ENCODE measurements at regions not wholly inside any gene's neighbourhood (a gene's known extent, or its start where the extent isn't known, plus 50 kb on each side); places are given as distances from the start of the nearest gene placed in this dataset.
"Not testable (repeated sequence)": the region's sequence is repeated elsewhere in the genome, so short reads cannot be mapped to it uniquely, and the experiment has no call there.

DNA sequence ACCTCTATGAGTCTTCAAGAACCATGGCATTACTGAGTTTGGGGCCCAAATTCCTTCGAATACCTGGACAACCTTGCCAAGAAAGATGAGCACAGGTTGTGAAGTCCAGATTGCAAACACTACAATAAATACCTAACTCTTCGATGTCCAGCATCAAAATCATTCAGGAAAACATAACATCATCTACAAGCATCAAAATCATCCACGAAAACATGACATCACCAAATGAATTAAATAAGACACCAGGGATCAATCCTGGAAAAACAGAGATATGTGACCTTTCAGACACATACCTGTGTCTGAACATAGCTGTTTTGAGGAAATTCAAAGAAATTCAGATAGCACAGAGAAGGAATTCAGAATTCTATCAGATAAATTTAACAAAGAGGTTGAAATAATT is 262.0 kb upstream of the KITLG start:
- no peak for DNase-seq (ENCODE audit: low read depth in 2 of 2)

DNA sequence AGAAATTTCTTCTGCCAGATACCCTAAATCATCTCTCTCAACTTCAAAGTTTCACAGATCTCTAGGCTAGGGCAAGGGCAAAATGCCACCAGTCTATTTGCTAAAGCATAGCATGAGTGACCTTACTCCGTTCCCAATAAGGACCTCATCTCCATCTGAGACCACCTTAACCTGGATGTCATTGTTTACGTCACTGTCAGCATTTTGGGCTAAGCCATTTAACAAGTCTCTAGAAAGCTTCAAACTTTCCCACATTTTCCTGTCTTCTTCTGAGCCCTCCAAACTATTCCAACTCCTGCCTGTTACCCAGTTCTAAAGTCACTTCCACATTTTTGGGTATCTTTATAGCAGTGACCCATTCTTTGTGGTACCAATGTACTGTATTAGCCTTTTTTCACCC is 259.2 kb upstream of the KITLG start:
- no peak for DNase-seq (ENCODE audit: low read depth in 2 of 2)

DNA sequence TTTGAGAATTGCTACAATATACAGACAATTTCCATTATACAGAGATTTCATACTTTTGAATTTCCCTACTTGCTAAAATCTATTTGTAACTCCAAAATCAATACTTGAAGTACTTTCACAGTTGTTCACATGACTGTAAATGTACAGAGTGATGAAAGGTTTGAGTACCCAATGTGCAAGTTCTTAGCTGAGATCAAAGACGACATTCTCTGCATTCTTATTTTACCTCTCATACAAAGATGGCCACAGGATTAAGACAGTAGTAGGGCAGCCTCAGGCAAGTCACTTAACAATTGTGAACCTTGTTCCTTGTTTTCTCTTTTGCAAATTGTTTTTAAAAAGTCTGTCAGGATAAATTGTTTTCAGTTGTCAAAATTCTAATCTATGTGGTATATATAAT is 255.9 kb upstream of the KITLG start:
- no peak for DNase-seq (ENCODE audit: low read depth in 2 of 2)

DNA sequence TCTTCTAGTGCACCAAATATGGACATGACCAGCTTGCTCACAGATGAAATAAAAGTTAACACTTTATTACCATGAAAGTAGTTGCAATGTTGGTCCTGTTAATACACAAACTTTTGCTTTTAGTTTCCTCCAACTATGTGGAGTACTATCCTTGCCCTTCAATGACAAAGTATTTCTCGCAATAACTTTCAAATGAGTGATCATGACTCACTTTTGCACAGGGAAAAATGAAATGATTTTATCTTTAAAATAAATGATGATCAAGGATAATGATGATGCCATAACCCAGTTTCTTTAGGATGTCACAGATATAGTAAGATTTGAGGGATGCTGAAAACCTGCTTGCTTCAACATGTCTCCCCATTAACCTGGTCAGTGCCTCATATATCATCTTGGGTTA is 254.0 kb upstream of the KITLG start:
- DNase-seq (ENCODE audit: low read depth in 2 of 2) = no peak

DNA sequence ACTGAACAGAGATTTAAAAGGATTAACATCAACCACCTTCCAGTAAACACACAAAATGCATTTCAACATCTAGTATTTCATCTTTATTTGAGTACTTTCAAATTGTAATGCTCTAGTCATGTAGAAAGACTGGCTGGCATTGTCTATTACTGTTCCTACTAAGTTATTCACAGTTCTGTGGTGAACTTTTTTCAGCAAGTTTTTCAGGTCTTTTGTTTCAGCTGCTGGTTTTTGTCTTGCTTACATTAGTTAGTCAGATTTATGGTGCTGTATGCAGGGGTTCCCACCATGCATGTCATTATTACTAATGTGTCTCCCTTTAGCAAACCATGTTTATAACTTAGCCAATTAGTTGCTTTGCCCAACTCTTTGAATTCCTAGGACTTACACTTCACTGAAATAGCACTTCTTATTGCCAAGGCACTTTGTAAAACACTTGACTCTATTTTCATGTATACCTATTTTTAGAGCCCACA is 253.4 kb upstream of the KITLG start:
- DNase-seq (ENCODE audit: low read depth in 2 of 2) = no peak

DNA sequence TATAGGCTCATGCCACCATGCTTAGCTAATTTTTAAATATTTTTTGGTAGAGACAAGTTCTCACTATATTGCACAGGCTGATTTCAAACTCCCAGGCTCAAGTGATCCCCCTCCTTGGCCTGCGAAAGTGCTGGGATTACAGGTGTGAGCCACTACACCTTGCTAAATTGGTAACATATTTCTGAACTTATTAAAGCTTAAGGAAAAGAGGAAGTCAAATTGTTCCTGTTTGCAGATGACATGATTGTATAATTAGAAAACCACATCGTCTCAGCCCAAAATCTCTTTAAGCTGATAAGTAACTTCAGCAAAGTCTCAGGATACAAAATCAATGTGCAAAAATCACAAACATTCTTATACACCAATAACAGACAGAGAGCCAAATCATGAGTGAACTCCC is 248.3 kb upstream of the KITLG start:
- DNase-seq (ENCODE audit: low read depth in 2 of 2) = not testable (repeated sequence)

DNA sequence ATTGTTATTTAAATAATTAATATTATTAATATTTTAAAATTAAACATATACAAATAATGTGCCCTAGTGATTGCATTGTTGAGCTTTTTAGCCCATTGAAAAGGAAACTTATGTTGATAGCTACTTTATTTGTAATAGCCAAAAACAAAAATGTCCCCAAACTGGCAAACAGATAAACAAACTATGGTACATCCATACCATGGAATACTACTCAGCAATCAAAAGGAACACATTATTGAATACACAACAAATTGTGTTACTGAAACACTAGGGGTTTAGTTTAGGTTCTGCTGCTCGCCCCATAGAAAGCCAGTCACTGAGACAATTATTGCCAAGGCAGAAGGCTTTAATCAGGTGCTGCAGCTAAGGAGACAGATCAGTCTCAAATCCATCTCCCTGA is 239.7 kb upstream of the KITLG start:
- DNase-seq (ENCODE audit: low read depth in 2 of 2) = no peak

DNA sequence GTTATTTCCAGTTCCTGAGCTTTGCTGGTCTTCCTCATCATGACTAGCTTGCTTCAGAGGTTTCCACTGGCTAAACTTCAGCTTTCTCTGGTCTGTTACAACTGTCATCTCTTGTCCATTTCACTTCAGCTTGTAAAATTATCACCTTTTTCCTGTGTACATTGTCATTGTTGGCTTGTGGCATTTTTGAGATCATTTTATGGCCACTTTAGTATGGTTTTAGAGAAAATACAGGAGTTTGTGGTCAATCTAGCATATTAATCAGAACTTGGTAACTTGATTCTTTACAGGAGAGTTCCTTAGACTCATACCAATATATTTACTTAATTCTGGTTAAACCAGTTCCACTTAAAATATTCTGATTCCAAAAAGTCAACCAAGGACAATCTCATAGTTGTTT is 235.9 kb upstream of the KITLG start:
- DNase-seq (ENCODE audit: low read depth in 2 of 2) = no peak

DNA sequence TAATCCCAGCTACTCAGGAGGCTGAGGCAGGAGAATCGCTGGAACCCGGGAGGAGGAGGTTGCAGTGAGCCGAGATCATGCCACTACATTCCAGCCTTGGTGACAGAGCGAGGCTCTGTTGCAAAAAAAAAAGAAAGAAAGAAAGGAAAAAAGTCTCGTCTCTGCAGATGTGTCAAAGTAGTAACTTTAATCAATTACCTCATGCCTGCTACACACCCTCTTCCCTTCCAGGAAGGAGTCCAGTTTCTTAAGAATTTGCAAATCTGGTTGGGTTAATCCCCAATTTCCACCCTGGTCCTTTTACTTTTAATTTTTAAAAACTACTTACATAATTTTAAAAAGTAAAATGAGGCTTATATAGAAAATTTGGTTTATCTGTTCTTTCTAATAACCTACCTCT is 234.5 kb upstream of the KITLG start:
- DNase-seq (ENCODE audit: low read depth in 2 of 2) = no peak

DNA sequence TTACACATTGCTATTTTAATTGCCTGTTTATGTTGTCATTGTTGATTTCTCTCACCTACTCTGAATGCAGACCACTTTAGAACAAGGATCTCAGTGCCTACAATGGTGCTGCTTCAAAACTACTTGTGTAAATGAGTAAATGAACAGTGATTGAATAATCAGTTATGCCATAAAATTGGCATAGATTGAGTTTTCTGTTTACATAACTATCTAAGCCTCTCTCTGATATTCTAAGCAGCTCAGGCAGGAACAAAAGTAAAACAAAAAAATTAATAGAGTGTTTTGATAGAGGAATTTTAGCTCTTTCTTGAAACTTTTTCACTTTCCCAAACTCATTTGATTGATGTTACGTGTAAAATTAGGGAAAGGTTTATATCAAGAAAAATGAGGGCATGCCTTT is 232.3 kb upstream of the KITLG start:
- DNase-seq (ENCODE audit: low read depth in 2 of 2) = no peak

DNA sequence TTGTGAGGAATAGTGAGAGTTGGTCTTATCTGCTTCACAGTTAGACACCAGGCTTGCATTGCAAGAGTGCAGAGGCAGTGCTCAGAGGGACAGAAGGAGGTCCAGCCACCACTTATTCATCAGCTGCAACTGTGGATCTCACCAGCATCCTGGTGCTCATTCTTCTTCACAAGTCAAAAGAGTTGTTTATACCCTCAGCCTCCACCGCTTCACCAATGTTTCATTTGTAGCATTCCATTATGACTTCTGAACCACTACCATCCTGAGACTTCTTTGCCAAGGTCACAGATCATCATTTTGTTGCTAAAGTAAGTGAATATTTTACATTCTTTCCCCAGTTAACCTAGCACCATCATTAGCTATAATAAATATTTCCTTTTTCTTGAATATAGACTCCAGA is 230.5 kb upstream of the KITLG start:
- no peak for DNase-seq (ENCODE audit: low read depth in 2 of 2)

DNA sequence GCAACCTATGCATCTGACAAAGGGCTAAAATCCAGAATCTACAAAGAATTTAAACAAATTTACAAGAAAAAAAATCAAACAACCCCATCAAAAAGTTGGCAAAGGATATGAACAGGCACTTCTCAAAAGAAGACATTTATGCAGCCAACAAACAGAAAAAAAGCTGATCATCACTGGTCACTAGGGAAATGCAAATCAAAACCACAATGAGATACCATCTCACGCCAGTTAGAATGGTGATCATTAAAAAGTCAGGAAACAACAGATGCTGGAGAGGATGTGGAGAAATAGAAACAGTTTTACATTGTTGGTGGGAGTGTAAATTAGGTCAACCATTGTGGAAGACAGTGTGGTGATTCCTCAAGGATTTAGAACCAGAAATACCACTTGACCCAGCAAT is 229.6 kb upstream of the KITLG start:
- DNase-seq (ENCODE audit: low read depth in 2 of 2) = peak in 1 of 2 donors; percentile 23

DNA sequence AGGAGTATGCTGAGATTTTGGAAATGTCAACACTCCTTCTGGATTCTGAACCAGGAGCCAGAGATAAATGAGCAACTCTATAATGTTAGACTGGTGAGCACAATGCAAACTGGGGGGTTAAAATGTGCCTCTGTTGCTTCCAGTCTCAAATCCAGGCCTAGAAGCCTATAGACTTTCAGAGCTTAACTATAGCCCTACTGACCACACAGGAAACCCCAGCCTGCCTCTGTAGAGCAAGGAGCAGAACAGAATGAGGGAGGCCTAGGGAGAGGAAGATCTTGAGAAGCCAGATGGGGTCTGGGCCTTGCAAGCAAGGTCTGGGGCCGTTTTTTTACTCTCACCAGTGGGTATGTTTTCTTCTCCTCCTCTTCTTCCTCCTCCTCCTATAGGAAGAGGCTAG is 225.4 kb upstream of the KITLG start:
- no peak for DNase-seq (ENCODE audit: low read depth in 2 of 2)

DNA sequence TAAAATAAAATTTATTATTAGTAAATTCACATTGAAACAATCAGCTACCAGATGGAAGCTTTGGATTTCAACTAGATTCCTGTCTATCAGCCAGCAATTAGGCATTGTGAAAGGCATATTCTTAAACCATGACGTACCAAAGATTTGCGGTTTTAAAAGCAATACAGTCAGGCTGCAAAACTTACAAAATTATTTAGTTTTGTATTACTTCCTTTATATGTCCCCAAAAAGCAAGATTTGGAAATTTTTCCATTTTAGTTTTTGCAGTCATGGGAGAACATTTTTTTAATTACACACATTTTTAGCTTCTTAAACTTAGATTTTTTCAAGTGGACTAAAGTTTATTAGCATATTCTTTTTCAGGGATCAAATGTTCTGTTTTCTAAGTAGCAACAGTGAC is 225.0 kb upstream of the KITLG start:
- no peak for DNase-seq (ENCODE audit: low read depth in 2 of 2)

DNA sequence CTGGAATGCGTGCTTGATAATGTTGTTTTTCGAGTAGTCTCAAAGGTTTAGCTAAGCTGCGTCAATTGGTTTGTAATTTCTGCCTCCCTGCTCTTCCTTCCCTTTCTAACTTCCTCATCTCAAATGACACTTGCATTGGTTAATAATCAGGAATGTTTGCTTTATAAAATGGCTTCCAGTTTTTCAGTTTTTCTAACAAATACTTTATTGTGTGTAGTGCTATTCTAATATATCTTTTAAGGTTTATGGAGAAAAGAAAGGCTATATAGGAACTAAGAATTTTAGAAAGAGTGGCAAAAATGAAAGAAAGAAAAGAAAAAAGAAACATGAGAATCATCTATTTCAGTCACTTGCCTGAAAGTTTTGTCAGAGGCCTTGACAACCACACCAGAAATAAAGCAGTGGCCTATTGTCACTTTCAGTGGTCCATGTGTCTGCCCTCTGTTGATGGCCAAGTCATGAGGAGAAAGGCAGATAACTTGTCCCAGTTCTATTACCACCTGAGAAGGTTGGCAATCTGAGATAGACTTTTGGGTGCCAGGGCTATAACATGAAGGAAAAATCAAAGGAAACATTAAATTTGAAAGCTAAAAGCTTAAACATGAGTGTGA is 221.9 kb upstream of the KITLG start:
- no peak for DNase-seq (ENCODE audit: low read depth in 2 of 2)

DNA sequence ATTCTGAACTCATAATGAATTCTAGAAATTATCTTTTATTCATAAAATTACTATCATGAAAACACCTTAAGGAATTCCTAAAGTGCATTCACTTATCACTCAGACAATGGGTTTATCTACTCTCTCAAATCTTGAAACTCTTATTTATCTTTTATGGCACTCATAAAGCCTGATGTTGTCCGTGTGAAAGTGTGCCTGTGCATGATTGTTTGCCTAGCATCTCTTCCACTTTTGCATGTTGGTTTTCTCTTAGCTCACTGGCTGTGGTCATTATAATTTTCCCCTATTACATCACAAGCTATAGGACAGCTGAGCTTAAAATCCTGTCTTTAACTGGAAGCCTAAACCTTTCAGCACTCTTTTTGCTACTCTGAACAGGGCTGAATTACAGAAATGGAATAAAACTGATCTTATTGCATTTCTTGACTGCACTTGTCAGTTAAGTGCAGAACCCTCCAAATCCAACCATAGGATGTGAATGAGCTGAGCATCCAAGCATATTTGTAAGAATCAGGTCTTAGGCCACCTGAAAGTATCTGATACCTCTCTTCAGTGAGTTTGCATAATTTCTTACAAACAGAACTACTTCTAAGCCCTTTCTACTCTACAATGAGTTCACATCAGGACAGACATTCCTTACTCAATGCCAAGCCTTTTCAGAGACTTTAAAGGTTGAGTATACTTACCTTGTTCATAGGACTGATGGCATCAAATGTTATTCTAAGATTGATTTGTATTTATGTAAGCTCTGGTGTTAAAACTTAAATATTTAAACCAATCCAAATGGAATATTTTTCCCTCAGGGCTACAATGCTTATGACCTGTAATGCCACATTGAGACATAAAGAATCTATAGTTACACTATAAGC is 221.2 kb upstream of the KITLG start:
- DNase-seq (ENCODE audit: low read depth in 2 of 2) = no peak

DNA sequence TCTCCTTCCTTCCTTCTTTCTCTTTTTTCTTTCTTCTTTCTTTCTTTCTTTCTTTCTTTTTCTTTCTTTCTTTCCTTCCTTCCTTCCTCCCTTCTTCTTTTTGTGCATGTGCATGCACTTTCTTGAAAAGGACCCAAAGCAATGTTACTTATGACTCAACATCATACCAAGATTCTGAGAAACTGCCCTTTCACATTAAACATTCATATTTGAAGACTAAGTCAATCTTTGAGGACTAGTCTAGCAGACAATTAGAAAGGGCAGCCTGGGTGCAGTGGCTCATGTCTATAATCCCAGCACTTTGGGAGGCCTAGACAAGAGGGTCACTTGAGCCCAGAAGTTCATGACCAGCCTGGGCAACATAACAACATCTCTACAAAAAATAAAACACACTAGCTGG is 212.8 kb upstream of the KITLG start:
- no peak for DNase-seq (ENCODE audit: low read depth in 2 of 2)

DNA sequence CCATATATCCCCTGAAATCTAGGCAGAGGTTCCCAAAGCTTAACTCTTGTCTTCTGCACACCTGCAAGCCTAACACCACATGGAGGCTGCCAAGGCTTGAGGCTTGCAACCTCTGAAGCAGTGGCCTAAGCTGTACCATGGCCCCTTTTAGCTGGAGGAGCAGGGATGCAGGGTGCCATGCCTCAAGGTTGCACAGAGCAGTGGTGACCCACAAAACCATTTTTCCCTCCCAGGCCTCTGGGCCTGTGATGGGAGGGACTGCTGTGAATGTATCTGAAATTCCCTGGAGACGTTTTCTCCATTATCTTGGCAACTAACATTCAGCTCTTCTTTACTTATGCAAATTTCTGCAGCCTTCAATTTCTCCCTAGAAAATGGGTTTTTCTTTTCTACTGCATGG is 210.0 kb upstream of the KITLG start:
- DNase-seq (ENCODE audit: low read depth in 2 of 2) = no peak

DNA sequence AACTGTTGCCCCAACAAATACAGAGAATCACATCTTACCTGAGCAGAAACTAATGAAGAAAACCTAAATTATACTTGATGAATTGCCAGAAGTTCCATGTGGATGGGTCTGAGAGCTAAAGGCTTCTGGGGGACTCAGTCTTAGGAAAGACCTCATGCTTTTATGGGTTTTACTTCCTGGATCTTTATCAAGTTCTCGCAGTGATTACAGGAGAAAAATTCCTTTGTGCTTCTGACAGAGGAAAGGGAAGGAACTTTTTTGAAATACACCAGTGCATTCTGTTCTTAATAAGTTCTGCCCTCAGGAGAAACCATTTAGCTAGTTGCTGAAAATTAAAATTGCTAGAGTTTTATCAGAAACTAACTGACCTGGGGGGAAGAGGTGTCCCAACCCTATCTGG is 203.9 kb upstream of the KITLG start:
- no peak for DNase-seq (ENCODE audit: low read depth in 2 of 2)

DNA sequence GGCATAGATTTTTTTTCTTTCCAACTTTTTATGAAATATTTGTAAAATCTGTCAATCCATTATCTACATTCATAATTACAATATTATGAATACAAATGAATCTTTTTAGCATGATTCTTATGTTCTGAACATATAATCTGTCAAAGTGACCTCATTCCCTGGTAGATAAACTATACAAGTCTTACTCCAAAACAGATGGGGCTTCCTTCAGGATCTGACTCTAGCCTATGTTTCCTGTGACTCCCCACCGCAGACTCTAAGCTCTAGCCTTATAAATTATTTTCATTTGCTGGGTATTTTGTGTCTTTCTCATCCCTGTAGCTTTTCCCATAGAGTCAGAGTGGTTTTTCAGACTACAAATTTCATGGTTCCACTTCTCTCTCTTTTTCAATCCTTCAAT is 202.1 kb upstream of the KITLG start:
- peak in 1 of 2 donors; percentile 87 for DNase-seq (ENCODE audit: low read depth in 2 of 2)

DNA sequence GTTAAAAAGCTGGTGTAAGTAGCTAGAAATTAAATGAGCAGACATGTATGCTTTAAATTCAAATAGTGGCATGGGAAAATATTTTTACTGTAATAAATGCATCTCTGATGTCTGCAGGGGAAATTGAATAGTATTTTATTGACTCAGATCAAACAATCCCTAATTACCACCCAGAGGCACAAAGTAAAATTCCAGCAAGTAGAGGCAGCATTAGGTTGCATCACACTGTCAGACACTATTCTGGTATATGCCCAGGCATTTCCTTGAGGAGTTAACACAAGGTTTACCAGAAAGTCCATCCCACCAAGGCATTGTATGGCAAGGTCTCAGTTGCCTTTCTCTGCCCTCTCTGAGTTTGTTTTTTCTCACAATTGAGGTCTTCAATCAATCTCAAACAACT is 201.6 kb upstream of the KITLG start:
- DNase-seq (ENCODE audit: low read depth in 2 of 2) = peak in 1 of 2 donors; percentile 37

DNA sequence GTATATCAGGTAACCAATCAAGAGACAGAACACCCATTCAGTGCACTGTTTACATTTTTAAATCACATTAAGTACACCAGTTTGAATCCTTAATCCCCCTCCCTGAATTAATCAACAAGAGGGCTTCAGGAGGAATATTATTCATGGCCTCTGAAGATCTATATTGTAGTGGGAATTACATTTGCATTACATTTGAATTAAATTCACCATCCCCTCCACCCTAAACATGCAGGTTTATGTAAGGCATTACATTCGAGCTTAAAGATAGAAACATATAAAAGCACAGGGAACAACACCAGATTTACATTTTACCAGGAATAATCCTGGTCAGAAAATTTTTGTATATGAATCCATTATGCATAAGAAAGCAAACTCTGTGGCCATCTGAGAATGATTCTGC is 197.8 kb upstream of the KITLG start:
- DNase-seq (ENCODE audit: low read depth in 2 of 2) = no peak

DNA sequence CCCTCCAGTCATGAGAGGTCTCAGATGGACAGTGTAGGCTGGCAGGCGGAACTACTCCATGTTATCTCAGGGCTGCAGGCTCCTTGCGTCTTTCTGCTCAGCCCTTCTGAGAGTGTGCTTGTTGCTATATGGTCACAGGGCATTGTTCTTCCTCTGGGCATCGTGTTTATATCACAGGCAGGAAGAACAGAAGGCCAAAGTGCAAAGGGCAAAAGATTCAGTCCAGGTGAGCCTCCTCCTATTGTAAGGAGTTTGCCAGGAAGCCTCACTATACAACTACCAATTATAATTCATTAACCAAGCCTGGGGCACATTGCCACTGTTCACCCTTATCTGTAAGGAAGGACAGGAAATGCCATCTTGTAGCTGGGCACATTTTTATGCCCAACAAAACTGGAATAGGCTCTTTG is 195.5 kb upstream of the KITLG start:
- peak in 1 of 2 donors; percentile 16 for DNase-seq (ENCODE audit: low read depth in 2 of 2)
